ENCODE measurements at regions not wholly inside any gene's neighbourhood (a gene's known extent, or its start where the extent isn't known, plus 50 kb on each side); places are given as distances from the start of the nearest gene placed in this dataset.

DNA sequence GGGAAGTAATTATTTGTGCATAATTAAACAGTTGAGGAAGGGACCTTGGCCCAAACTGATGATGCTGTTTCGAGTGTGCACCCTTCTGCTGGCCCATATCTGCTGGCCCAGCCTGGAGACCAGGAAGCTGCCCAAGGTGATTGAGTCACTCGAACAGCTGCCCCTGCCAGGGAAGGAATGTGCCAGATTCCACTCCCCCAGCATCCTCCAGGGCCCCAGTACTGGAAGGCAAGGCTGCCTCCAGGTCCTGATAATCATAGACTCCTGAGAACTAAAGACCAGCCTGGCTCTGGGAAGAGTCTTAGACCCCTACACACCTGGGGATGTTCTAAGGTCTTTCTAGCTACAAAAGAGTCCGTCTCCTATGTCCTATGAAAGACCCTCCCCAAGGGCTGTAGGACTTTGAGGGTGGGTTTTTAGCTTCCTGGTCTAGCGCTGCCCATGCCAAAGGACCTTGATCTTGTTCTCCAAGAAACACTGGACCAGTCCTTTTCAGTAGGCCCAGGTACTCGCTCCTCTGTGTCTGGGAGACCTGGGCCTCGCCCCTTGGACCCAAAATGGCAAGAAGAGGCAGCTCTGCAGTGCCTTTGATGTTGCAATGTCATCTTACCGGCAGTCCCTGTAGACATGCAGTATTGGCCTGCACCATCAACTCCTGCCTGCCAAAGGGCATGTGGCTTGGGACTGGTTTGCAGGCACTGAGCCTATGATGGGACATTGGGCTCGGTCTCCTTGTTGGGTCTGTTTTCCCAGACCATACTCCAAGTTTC is 103.2 kb upstream of the GPR26 start:
- intact Hi-C loops (cut with DNase I) = loop anchor here in 1 of 2 donors (5.0 kb wide), 1 partner anchor 431 kb away; no protein-coding TSS in a partner anchor
- no peak for DNase-seq

DNA sequence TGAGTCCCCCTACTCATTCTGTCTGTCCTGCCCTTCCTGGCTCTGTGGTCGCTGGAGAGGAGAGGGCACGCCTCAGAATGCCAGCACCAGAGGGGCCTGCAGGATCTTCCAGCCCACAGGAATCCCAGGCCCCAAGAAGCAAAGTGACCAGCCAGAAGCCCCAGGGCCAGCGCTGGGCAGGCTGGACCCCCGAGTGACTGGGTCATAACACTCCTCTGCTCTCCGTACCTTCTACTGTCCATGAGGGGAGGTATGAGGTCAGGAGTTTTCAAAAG is 102.6 kb upstream of the GPR26 start:
- no peak overlapping the region for H3K4me3 ChIP-seq (ENCODE audit: low read length in 2 of 2)
- DNase-seq = no peak
- H3K27me3 ChIP-seq (ENCODE audit: control insufficient read depth in 1 of 2, insufficient read depth in 2 of 2, low read length in 1 of 2) = peaks cover 0 to 2% of the 10 kb centered on the region in 2 donors
- H3K9me3 ChIP-seq (ENCODE audit: control insufficient read depth, low read length) = no peaks in the 10 kb centered on the region
- WGBS, 2 donors = 85 to 89% methylated on average over 5 of the region's 5 CpGs
- no peaks in the 10 kb centered on the region for H3K4me1 ChIP-seq (ENCODE audit: control insufficient read depth in 1 of 2, insufficient read depth in 2 of 2, low read length in 2 of 2)
- H3K27ac ChIP-seq (ENCODE audit: low read depth in 1 of 2, low read length in 2 of 2) = no peak overlapping the region
- ATAC-seq (ENCODE audit: low FRiP score) = no peak
- intact Hi-C loops (cut with DNase I) = loop anchor here in 1 of 2 donors (5.0 kb wide), 1 partner anchor 431 kb away; no protein-coding TSS in a partner anchor
- no peaks in the 10 kb centered on the region for H3K36me3 ChIP-seq (ENCODE audit: control insufficient read depth in 1 of 2, insufficient read depth in 2 of 2, low read length in 1 of 2)

More for the DNA sequence above, 103.2 kb upstream of the GPR26 start:
- ATAC-seq (ENCODE audit: low FRiP score) = no peak
- H3K4me3 ChIP-seq (ENCODE audit: low read length in 2 of 2) = no peak overlapping the region
- peaks cover 0 to 2% of the 10 kb centered on the region in 2 donors for H3K27me3 ChIP-seq (ENCODE audit: control insufficient read depth in 1 of 2, insufficient read depth in 2 of 2, low read length in 1 of 2)
- no peaks in the 10 kb centered on the region for H3K36me3 ChIP-seq (ENCODE audit: control insufficient read depth in 1 of 2, insufficient read depth in 2 of 2, low read length in 1 of 2)
- WGBS, 2 donors = 65 to 67% methylated on average over 8 of the region's 8 CpGs
- H3K9me3 ChIP-seq (ENCODE audit: control insufficient read depth, low read length) = no peaks in the 10 kb centered on the region
- no peak overlapping the region for H3K27ac ChIP-seq (ENCODE audit: low read depth in 1 of 2, low read length in 2 of 2)
- H3K4me1 ChIP-seq (ENCODE audit: control insufficient read depth in 1 of 2, insufficient read depth in 2 of 2, low read length in 2 of 2) = no peaks in the 10 kb centered on the region

DNA sequence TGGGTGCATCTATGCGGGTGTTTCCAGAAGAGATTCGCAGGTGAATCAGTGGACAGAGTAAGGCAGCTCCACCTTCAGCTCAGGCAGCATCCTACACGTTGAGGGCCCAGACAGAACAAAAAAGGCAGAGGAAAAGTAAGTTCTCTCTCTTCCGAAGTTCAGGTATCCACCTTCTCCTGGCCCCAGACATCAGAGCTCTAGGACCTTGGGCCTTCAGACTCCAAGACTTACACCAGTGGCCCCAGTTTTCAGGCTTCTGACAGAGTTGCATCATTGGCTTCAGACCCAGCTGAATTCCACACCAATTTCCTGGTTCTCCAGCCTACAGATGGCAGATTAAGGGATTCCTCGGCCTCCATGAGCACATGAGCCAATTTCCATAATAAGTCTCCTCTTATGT is 102.2 kb upstream of the GPR26 start:
- Histone ChIP-seq H3K4me3 (ENCODE audit: low read length in 2 of 2) (no peak overlapping the region), H3K9me3 (ENCODE audit: control insufficient read depth, low read length) (no peaks in the 10 kb centered on the region), H3K4me1 (ENCODE audit: control insufficient read depth in 1 of 2, insufficient read depth in 2 of 2, low read length in 2 of 2) (no peaks in the 10 kb centered on the region), H3K36me3 (ENCODE audit: control insufficient read depth in 1 of 2, insufficient read depth in 2 of 2, low read length in 1 of 2) (no peaks in the 10 kb centered on the region), H3K27ac (ENCODE audit: low read depth in 1 of 2, low read length in 2 of 2) (no peak overlapping the region), H3K27me3 (ENCODE audit: control insufficient read depth in 1 of 2, insufficient read depth in 2 of 2, low read length in 1 of 2) (peaks cover 0 to 2% of the 10 kb centered on the region in 2 donors)
- ATAC-seq (ENCODE audit: low FRiP score) (no peak), DNase-seq (no peak)
- intact Hi-C loops (cut with DNase I) = loop anchor here in 1 of 2 donors (5.0 kb wide), 1 partner anchor 432 kb away; no protein-coding TSS in a partner anchor
- WGBS, 2 donors = 73 to 77% methylated on average over 5 of the region's 5 CpGs

DNA sequence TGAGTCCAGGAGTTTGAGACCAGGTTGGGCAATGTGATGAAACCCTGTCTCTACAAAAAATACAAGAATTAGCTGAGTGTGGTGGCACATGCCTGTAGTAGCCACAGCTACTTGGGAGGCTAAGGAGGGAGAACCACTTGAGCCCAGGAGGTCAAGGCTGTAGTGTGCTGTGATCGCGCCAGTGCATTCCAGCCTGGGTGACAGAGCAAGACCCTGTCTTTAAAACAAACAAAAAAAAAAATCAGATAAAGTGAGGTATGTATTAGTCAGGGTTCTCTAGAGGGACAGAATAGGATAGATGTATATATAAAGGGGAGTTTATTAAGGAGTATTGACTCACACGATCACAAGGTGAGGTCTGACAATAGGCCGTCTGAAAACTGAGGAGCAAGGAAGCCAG is 101.5 kb upstream of the GPR26 start:
- H3K9me3 ChIP-seq (ENCODE audit: control insufficient read depth, low read length) = no peaks in the 10 kb centered on the region
- no peak for ATAC-seq (ENCODE audit: low FRiP score)
- intact Hi-C loops (cut with DNase I) = loop anchor here in 1 of 2 donors (5.0 kb wide), 1 partner anchor 432 kb away; no protein-coding TSS in a partner anchor

DNA sequence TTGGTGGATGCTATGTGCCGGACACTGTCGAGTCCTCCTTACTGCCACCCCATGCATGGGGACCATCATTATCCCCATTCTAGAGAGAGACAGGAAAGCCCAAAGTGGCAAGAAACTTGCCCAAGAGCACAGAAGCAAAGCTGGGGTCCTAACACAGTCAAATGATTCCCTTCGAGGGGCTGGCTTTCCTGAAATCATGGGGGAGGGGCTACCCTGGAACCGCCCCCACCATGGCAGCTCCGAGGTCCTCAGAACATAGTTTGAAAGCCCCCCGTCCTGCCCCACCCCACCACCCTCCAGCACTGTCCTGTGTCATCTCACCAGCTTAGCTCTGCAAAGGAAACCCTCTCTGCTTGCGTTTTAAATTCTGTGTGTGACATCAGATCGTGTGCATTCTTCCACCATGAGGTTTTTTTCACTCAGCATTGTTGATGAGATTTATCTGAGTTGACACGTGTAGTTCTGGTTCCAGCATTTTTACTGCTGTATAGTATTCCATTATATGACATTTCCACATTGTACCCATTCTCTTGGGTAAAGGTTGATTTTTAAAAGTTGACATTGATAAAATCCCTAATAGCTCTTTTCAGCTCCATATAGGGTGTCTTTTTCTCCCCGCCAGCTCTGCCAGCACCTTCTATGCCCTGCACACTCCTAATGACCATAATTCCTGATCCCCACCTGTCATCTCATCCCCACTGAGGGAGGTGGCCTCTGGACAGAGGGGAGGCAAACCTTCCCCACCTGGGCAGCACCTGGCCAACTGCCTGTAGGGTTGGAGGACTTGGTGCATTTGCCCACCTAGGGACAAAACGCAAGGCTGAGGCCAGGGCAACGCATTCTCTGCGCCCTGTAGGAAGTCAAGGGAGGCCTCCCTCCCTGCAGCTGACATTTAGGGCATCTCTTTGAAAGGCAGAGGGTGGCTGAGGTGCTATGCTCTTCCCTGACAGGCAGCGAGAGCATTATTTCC is 100.2 kb upstream of the GPR26 start:
- Histone ChIP-seq H3K27ac (ENCODE audit: low read depth in 1 of 2, low read length in 2 of 2) (no peak overlapping the region), H3K4me3 (ENCODE audit: low read length in 2 of 2) (no peak overlapping the region), H3K36me3 (ENCODE audit: control insufficient read depth in 1 of 2, insufficient read depth in 2 of 2, low read length in 1 of 2) (no peaks in the 10 kb centered on the region), H3K4me1 (ENCODE audit: control insufficient read depth in 1 of 2, insufficient read depth in 2 of 2, low read length in 2 of 2) (no peaks in the 10 kb centered on the region), H3K27me3 (ENCODE audit: control insufficient read depth in 1 of 2, insufficient read depth in 2 of 2, low read length in 1 of 2) (peaks cover 0 to 2% of the 10 kb centered on the region in 2 donors), H3K9me3 (ENCODE audit: control insufficient read depth, low read length) (no peaks in the 10 kb centered on the region)
- ATAC-seq (ENCODE audit: low FRiP score) (no peak), DNase-seq (no peak)
- intact Hi-C loops (cut with DNase I) = no loop called here
- WGBS, 2 donors = 82 to 91% methylated on average over 14 of the region's 14 CpGs

More for the DNA sequence above, 101.5 kb upstream of the GPR26 start:
- Histone ChIP-seq H3K36me3 (ENCODE audit: control insufficient read depth in 1 of 2, insufficient read depth in 2 of 2, low read length in 1 of 2) (no peaks in the 10 kb centered on the region), H3K27ac (ENCODE audit: low read depth in 1 of 2, low read length in 2 of 2) (no peak overlapping the region), H3K4me1 (ENCODE audit: control insufficient read depth in 1 of 2, insufficient read depth in 2 of 2, low read length in 2 of 2) (no peaks in the 10 kb centered on the region), H3K4me3 (ENCODE audit: low read length in 2 of 2) (no peak overlapping the region), H3K27me3 (ENCODE audit: control insufficient read depth in 1 of 2, insufficient read depth in 2 of 2, low read length in 1 of 2) (peaks cover 0 to 2% of the 10 kb centered on the region in 2 donors)
- DNase-seq = no peak
- WGBS, 2 donors = 80 to 88% methylated on average over 4 of the region's 4 CpGs

DNA sequence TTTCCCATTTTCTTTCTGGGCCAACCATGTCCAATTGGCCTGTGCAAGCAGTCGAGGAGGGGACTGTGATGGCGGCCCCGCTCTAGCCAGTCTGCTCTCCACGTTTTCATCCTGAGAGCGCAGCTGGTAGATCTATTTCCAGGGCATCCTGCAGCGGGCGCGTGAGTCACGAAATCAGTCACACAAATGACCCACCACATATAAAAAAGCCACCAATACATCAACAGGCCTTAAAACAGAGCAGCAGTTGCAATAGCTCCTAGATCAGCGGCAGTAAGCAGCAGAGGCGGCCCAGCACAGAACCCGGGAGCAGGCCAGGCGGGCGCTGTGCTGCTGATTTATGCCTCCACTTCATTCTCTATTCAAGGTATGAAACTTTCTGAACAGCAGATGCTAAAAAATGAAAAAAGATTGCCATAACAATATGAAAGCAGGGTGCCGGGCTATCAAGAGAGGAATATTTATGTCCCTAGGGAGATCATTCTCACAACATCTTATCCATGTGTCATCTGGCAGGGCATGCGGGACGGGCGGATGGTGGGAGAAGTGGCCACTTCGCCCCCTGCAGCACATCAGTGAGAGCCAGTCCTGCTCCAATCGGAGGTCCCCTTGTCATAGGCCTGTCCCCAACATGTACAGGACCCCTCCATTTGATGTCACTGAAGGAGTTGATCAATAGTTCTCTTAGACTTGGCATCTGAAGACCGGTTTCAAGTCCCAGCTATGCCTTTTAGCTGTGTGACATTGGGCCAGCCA is 98.0 kb upstream of the GPR26 start:
- DNase-seq (no peak), ATAC-seq (ENCODE audit: low FRiP score) (no peak)
- Histone ChIP-seq H3K36me3 (ENCODE audit: control insufficient read depth in 1 of 2, insufficient read depth in 2 of 2, low read length in 1 of 2) (no peaks in the 10 kb centered on the region), H3K4me3 (ENCODE audit: low read length in 2 of 2) (no peak overlapping the region), H3K27me3 (ENCODE audit: control insufficient read depth in 1 of 2, insufficient read depth in 2 of 2, low read length in 1 of 2) (peaks cover 0 to 2% of the 10 kb centered on the region in 2 donors), H3K9me3 (ENCODE audit: control insufficient read depth, low read length) (no peaks in the 10 kb centered on the region), H3K27ac (ENCODE audit: low read depth in 1 of 2, low read length in 2 of 2) (no peak overlapping the region), H3K4me1 (ENCODE audit: control insufficient read depth in 1 of 2, insufficient read depth in 2 of 2, low read length in 2 of 2) (no peaks in the 10 kb centered on the region)
- WGBS, 2 donors = 81 to 84% methylated on average over 21 of the region's 21 CpGs
- intact Hi-C loops (cut with DNase I) = no loop called here

DNA sequence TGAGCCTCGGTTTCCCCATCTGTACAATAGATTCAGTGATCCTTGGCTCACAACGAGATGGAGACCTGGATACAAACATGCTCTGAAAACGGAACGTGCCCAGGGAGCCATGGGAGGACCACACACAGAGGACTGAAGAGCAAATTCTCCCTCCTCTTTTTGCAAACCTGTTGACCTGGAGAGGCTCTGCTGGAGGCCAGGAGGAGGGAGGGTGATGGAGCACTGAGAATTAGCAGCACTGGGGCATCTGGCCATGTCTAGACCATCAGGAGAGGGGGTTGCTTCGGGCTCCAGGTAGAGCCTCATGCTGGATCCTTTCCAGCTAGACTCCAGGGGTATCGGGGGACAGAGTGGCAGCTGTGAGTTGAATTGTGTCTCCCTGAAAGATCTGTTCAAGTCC is 97.4 kb upstream of the GPR26 start:
- Histone ChIP-seq H3K36me3 (ENCODE audit: control insufficient read depth in 1 of 2, insufficient read depth in 2 of 2, low read length in 1 of 2) (no peaks in the 10 kb centered on the region), H3K4me3 (ENCODE audit: low read length in 2 of 2) (no peak overlapping the region), H3K27ac (ENCODE audit: low read depth in 1 of 2, low read length in 2 of 2) (no peak overlapping the region), H3K9me3 (ENCODE audit: control insufficient read depth, low read length) (no peaks in the 10 kb centered on the region), H3K4me1 (ENCODE audit: control insufficient read depth in 1 of 2, insufficient read depth in 2 of 2, low read length in 2 of 2) (no peaks in the 10 kb centered on the region), H3K27me3 (ENCODE audit: control insufficient read depth in 1 of 2, insufficient read depth in 2 of 2, low read length in 1 of 2) (peaks cover 0 to 2% of the 10 kb centered on the region in 2 donors)
- WGBS, 2 donors = 75 to 77% methylated on average over 6 of the region's 6 CpGs
- intact Hi-C loops (cut with DNase I) = no loop called here
- no peak for ATAC-seq (ENCODE audit: low FRiP score)
- no peak for DNase-seq

DNA sequence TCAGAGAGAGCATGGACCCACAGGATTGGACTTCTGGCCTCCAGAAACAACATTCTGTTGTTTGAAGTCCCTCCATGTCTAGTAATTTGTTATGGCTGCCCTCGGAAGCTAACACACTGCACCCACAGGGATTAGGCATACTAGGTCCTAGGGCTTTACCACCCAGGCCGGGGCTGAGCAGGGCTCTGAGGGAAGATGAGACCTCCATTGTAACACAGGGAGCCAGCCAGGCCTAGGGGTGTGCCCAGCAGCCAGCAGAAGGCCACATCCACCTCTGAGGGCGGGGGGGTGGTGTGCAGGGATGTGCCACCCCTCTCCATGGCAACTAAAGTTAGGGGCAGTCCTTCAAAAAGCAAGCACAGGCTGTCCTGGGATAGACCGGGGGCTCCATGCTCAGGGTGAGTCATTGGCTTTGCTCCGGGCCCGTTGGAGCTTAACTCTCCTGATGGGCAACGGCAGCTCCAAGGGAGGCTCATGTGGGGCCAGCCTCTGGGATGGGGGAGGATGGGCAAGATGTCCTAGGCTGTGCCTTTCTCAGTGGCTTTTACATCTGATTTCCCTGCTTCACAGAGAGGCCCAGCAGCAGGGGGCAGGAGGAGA is 96.6 kb upstream of the GPR26 start:
- Histone ChIP-seq H3K27ac (ENCODE audit: low read depth in 1 of 2, low read length in 2 of 2) (no peak overlapping the region), H3K9me3 (ENCODE audit: control insufficient read depth, low read length) (no peaks in the 10 kb centered on the region), H3K4me3 (ENCODE audit: low read length in 2 of 2) (no peak overlapping the region), H3K36me3 (ENCODE audit: control insufficient read depth in 1 of 2, insufficient read depth in 2 of 2, low read length in 1 of 2) (no peaks in the 10 kb centered on the region), H3K27me3 (ENCODE audit: control insufficient read depth in 1 of 2, insufficient read depth in 2 of 2, low read length in 1 of 2) (peaks cover 0 to 2% of the 10 kb centered on the region in 2 donors), H3K4me1 (ENCODE audit: control insufficient read depth in 1 of 2, insufficient read depth in 2 of 2, low read length in 2 of 2) (no peaks in the 10 kb centered on the region)
- DNase-seq (no peak), ATAC-seq (ENCODE audit: low FRiP score) (no peak)
- intact Hi-C loops (cut with DNase I) = no loop called here
- 64 to 65% methylated on average over 7 of the region's 7 CpGs for WGBS, 2 donors
